C4-2B (cell line): ENCODE measurements at regions not wholly inside any gene's neighbourhood (a gene's known extent, or its start where the extent isn't known, plus 50 kb on each side); places are given as distances from the start of the nearest gene placed in this dataset.

Experiments
- CTCF ChIP-seq: fragments of 450-650 bp; conservative IDR thresholded peaks from 2 replicates; pipeline ENCODE4 v1.5.1; 2017; ENCODE audit warnings: mild to moderate bottlenecking
- ZFX ChIP-seq: fragments of 450-650 bp; IDR thresholded peaks from 2 replicates; pipeline ENCODE4 v1.6.1; 2017

GRCh38 chr11:98365190-98365589 lies 655.6 kb upstream of the CNTN5 start:
- TF ChIP-seq CTCF (no peak), ZFX (no peak)
